ENCODE measurements at regions not wholly inside any gene's neighbourhood (a gene's known extent, or its start where the extent isn't known, plus 50 kb on each side); places are given as distances from the start of the nearest gene placed in this dataset.

GRCh38 chr9:89943728-89944127 is 338.9 kb downstream of the GADD45G start:
- Histone ChIP-seq H3K36me3 (ENCODE audit: control insufficient read depth in 1 of 2, insufficient read depth in 2 of 2, low read length in 2 of 2) (no peaks in the 10 kb centered on the region), H3K9me2 (ENCODE audit: insufficient read depth) (no peaks in the 10 kb centered on the region), H3K4me1 (ENCODE audit: control insufficient read depth in 1 of 2, insufficient read depth in 2 of 2, low read length in 2 of 2) (no peaks in the 10 kb centered on the region), H2AFZ (ENCODE audit: low read depth, low read length, poor library complexity, severe bottlenecking) (no peak overlapping the region), H3K9me3 (ENCODE audit: control insufficient read depth in 1 of 2, insufficient read depth in 1 of 2, low read depth in 1 of 2, low read length in 2 of 2) (no peaks in the 10 kb centered on the region), H3K79me2 (ENCODE audit: insufficient read depth, low read length) (no peaks in the 10 kb centered on the region), H3K4me3 (replicated peaks in 1 of 2; ENCODE audit: low read depth in 1 of 2, low read length in 2 of 2) (no peak overlapping the region), H3K4me2 (ENCODE audit: low read length) (no peak overlapping the region), H4K20me1 (ENCODE audit: insufficient read depth) (no peaks in the 10 kb centered on the region), H3K9ac (ENCODE audit: low read length) (no peak overlapping the region), H3K27ac (ENCODE audit: low read depth, low read length) (no peak overlapping the region), H3K27me3 (ENCODE audit: insufficient read depth, low read length) (peaks cover 46% of the 10 kb centered on the region)
- intact Hi-C loops (cut with micrococcal nuclease): no loop called here
- TF ChIP-seq ELF1 (IDR thresholded peaks at IDR 0.05; ENCODE audit: borderline replicate concordance, low read depth): no peak
- TF ChIP-seq ZBTB33 (IDR thresholded peaks at IDR 0.05; ENCODE audit: extremely low read depth, insufficient replicate concordance, low read length): no peak
- TF ChIP-seq ATF3 (IDR thresholded peaks at IDR 0.05): no peak
- no peak for TF ChIP-seq POLR2A (IDR thresholded peaks at IDR 0.05; ENCODE audit: borderline replicate concordance, extremely low read depth, insufficient read depth, insufficient read length)
- TF ChIP-seq REST (IDR thresholded peaks at IDR 0.05; ENCODE audit: low read depth): no peak
- TF ChIP-seq ZNF274 (IDR thresholded peaks at IDR 0.05; ENCODE audit: low read depth, low read length): no peak
- TF ChIP-seq MAX (IDR thresholded peaks at IDR 0.05): no peak
- TF ChIP-seq SIN3A (IDR thresholded peaks at IDR 0.05; ENCODE audit: low read depth): no peak
- TF ChIP-seq EGR1 (IDR thresholded peaks at IDR 0.05; ENCODE audit: low read depth): no peak
- no peak for TF ChIP-seq EZH2 (IDR thresholded peaks at IDR 0.05)
- TF ChIP-seq ZFX (IDR thresholded peaks at IDR 0.05): no peak
- TF ChIP-seq RAD21 (IDR thresholded peaks at IDR 0.05; ENCODE audit: low read depth): no peak
- no peak for TF ChIP-seq SP1 (IDR thresholded peaks at IDR 0.05; ENCODE audit: low read depth)
- CTCF ChIA-PET: no interaction called here
- RAD21 ChIA-PET (ENCODE audit: low non-redundant PET in 1 of 2, low total read pairs in 2 of 2, uncharacterized antibody in 2 of 2, unreplicated experiment in 2 of 2): no interaction called here
- POLR2A ChIA-PET: no interaction called here
- no peak for DNase-seq (ENCODE audit: low read depth, low spot score)
- BruUV-seq (replicated peaks): no TSS peak
- ATAC-seq: no peak
